Esophagus muscularis mucosa (tissue), 4 donors: ENCODE measurements at regions not wholly inside any gene's neighbourhood (a gene's known extent, or its start where the extent isn't known, plus 50 kb on each side); places are given as distances from the start of the nearest gene placed in this dataset.

Experiments
- DNase-seq: peaks from one replicate; pipeline ENCODE4 v3.0.0-alpha.2; 2017; ENCODE audit errors: extremely low spot score
- H3K27ac ChIP-seq, 4 donors: fragments of 200-600 bp; sonication (generic); replicated peaks in 1 of 4; 1 replicate in 3 of 4; 2 replicates in 1 of 4; pipeline ENCODE4 v1.5.1; 2016 to 2019; ENCODE audit warnings: mild to moderate bottlenecking in 1 of 4
- H3K27me3 ChIP-seq, 4 donors: fragments of 200-600 bp; sonication (generic); one replicate each; pipeline versions ENCODE4 v1.5.1 to v1.6.0; 2016 to 2019
- H3K36me3 ChIP-seq, 4 donors: fragments of 200-600 bp; sonication (generic); one replicate each; pipeline ENCODE4 v1.5.1; 2016 to 2019
- H3K4me1 ChIP-seq, 4 donors: fragments of 200-600 bp; sonication (generic); one replicate each; pipeline ENCODE4 v1.5.1; 2016 to 2019
- H3K4me3 ChIP-seq, 4 donors: fragments of 200-600 bp; sonication (generic); 1 replicate in 2 of 4; 2 replicates in 2 of 4; pipeline ENCODE4 v1.5.1; 2016 to 2019; ENCODE audit warnings: mild to moderate bottlenecking in 4 of 4, moderate library complexity in 1 of 4
- H3K9me3 ChIP-seq, 4 donors: fragments of 200-600 bp; sonication (generic); 1 replicate in 3 of 4; 2 replicates in 1 of 4; pipeline ENCODE4 v1.5.1; 2016 to 2019
- EP300 ChIP-seq: sonication (generic); formaldehyde crosslinking; IDR thresholded peaks from one replicate; pipeline ENCODE4 v1.6.1; 2017; ENCODE audit warnings: antibody characterized with exemption
- POLR2A ChIP-seq: fragments of 450-650 bp; IDR thresholded peaks from one replicate; pipeline ENCODE4 v1.6.1; 2017; ENCODE audit warnings: antibody characterized with exemption, moderate library complexity, mild to moderate bottlenecking, low read depth
- POLR2AphosphoS5 ChIP-seq, 2 donors: sonication (generic); formaldehyde crosslinking; IDR thresholded peaks; one replicate each; pipeline ENCODE4 v1.6.1; 2017; ENCODE audit warnings: antibody characterized with exemption in 2 of 2
- WGBS: methylation state at CpG from one replicate; pipeline ENCODE4 v1.1.5; 2018; 5-methylcytosine and 5-hydroxymethylcytosine counted together
- intact Hi-C: fragments of 100-400 bp; cut with DNase I; formaldehyde crosslinking; loops from one replicate; pipeline ENCODE4 v1.15.1; 2023
- TF ChIP-seq, protein P1 (sequence below), 3 experiments: fragments of 200-600 bp in 2 of 3; fragments of 450-650 bp in 1 of 3; sonication (generic) in 2 of 3; IDR thresholded peaks; one replicate each; pipeline ENCODE4 v1.5.1; 2017 to 2019; ENCODE audit warnings: antibody characterized with exemption in 3 of 3, mild to moderate bottlenecking in 2 of 3, moderate library complexity in 1 of 3

DNA sequence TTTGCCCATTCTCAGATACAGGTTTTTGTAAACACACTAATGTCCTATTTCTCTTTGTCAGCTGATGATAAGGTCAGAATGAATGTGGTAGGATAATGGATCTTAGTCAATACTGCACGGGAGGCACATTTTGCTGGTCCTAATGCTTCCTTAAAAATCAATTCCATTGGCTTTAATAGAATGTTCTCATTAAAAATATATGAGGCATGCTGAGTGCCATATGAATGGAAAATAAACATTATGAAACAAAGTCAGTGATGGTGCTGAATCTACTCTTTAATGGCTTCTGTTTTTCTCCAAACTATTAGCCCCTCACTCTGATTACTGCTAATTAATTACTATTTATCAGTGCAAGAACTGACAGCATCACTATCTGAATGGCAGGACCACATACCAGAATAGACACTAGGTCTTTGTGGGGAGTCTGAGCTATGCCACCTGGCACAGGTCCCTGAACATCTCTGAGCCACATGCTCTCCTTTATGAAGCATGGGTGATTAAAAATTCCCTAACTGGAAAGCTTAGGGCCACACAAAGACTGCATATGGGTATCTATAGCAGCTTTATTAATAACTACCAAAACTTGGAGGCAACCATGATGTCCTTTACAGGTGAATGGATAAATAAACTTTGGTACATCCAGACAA, 278.9 kb downstream of the MEX3B start:
- H3K27ac ChIP-seq, result no peak overlapping the region
- H3K4me1 ChIP-seq, result no peaks in the 10 kb centered on the region
- intact Hi-C loops, result no loop called here
- TF ChIP-seq POLR2AphosphoS5 (IDR thresholded peaks at IDR 0.05) (no peak), EP300 (no peak), POLR2A (no peak)
- no peaks in the 10 kb centered on the region for H3K9me3 ChIP-seq
- DNase-seq, result peak; percentile 19
- no peaks in the 10 kb centered on the region for H3K36me3 ChIP-seq
- 74% methylated on average over 1 of the region's 1 CpG for WGBS
- no peaks in the 10 kb centered on the region for H3K27me3 ChIP-seq
- no peak overlapping the region for H3K4me3 ChIP-seq

DNA sequence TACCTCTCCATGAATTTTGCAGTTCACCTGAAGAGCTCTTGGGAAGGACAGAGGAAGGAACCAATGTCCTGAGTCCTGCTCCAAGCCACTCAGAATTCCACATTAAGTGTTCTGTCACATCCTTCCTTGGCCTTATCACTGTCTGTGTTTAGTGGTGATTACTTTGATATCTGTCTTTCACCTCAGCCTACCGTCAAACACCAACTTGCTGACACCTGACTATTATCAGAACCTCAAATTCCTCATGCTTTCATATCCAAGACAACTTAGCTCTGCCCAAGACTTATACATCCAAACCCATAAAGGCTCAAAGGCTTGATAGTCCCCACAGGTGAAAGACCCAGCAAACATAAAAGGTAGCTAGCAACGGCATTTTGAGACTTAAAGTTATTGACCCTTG, 280.0 kb downstream of the MEX3B start:
- no peak overlapping the region for H3K27ac ChIP-seq
- TF ChIP-seq EP300 (no peak), POLR2AphosphoS5 (IDR thresholded peaks at IDR 0.05) (no peak), POLR2A (no peak)
- TF ChIP-seq, protein P1, sequence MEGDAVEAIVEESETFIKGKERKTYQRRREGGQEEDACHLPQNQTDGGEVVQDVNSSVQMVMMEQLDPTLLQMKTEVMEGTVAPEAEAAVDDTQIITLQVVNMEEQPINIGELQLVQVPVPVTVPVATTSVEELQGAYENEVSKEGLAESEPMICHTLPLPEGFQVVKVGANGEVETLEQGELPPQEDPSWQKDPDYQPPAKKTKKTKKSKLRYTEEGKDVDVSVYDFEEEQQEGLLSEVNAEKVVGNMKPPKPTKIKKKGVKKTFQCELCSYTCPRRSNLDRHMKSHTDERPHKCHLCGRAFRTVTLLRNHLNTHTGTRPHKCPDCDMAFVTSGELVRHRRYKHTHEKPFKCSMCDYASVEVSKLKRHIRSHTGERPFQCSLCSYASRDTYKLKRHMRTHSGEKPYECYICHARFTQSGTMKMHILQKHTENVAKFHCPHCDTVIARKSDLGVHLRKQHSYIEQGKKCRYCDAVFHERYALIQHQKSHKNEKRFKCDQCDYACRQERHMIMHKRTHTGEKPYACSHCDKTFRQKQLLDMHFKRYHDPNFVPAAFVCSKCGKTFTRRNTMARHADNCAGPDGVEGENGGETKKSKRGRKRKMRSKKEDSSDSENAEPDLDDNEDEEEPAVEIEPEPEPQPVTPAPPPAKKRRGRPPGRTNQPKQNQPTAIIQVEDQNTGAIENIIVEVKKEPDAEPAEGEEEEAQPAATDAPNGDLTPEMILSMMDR (IDR thresholded peaks at IDR 0.05), result no peak
- 94% methylated on average over 2 of the region's 2 CpGs for WGBS
- H3K27me3 ChIP-seq, result no peaks in the 10 kb centered on the region
- intact Hi-C loops, result no loop called here
- no peak overlapping the region for H3K4me3 ChIP-seq
- DNase-seq, result peak; percentile 85
- no peaks in the 10 kb centered on the region for H3K4me1 ChIP-seq
- H3K9me3 ChIP-seq, result no peaks in the 10 kb centered on the region
- H3K36me3 ChIP-seq, result no peaks in the 10 kb centered on the region

DNA sequence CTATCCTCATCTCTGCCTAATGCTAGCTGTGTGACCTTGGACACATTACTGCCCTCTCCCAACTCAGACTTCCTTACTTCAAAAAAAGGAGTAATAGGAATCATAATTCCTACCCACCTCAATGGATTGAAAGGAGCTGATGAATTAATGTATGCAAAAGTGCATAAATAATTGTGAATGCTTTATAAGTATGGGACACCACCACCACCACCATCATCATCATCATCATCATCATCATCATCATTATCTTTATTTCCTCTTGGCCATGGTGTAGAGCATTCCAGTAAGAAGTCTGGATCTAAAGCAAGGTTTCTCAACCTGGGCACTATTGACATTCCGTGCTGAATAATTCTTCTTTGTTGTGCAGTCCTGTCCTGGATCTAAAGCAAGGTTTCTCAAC, 282.5 kb downstream of the MEX3B start:
- Histone ChIP-seq H3K36me3 (no peaks in the 10 kb centered on the region), H3K27ac (no peak overlapping the region), H3K27me3 (no peaks in the 10 kb centered on the region), H3K4me3 (no peak overlapping the region), H3K4me1 (peaks cover 0 to 8% (median 0%) of the 10 kb centered on the region in 4 donors), H3K9me3 (no peaks in the 10 kb centered on the region)
- no peak for TF ChIP-seq POLR2AphosphoS5 (IDR thresholded peaks at IDR 0.05)
- TF ChIP-seq, protein P1 (IDR thresholded peaks at IDR 0.05), result no peak
- no peak for TF ChIP-seq POLR2A
- TF ChIP-seq EP300, result no peak
- intact Hi-C loops, result no loop called here
- no peak for DNase-seq
- WGBS, result 95% methylated on average over 1 of the region's 1 CpG

DNA sequence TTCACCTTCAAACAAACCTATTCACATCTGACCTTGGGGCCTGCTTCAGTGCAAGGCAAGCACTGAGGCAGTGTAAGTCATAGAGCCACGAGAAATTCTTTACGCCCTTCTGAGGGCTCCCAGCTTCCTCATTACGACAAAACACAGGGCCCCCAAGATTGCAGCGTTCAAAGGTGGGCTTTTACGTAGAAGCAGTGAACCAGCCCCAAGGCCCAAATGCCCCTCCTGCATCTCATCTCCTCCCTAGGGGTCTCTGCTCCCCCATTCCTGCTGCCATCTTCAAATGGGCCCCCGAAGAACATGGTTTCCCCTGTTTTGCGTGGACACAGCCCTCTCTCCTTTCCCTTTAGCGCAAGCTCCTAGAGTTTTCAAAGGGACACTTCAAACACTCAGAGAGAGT, 285.1 kb downstream of the MEX3B start:
- WGBS, result 99% methylated on average over 8 of the region's 8 CpGs
- TF ChIP-seq POLR2AphosphoS5 (IDR thresholded peaks at IDR 0.05), result no peak
- TF ChIP-seq, protein P1 (IDR thresholded peaks at IDR 0.05), result no peak
- no peak for TF ChIP-seq EP300
- no peak for TF ChIP-seq POLR2A

DNA sequence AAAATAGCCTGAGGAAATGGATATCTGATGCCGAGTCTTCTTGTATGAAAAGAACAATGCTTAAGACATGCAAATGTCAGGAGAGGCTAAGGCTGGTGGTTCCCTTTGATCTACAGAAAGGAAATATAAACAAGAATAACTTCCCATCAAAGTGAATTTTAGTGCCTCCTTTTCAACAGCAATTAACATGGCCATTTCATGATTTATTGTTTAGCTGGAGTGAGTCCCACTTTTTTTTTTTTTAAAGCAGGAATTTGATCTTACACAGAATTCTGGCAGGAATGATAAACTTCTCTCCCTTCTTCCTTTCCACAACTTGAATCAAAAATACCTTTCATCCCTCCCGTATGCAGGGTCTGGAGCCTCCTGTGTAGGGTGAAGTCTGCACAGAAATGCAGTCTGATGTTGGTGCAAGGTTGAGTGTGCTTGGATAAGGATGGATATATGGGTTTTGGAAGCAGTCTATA, 287.0 kb downstream of the MEX3B start:
- Histone ChIP-seq H3K9me3 (no peaks in the 10 kb centered on the region), H3K27me3 (no peaks in the 10 kb centered on the region), H3K36me3 (no peaks in the 10 kb centered on the region), H3K27ac (no peak overlapping the region), H3K4me1 (peaks cover 0 to 16% (median 9%) of the 10 kb centered on the region in 4 donors), H3K4me3 (no peak overlapping the region)
- intact Hi-C loops, result no loop called here
- TF ChIP-seq EP300, result no peak
- TF ChIP-seq POLR2AphosphoS5 (IDR thresholded peaks at IDR 0.05), result no peak
- TF ChIP-seq, protein P1 (IDR thresholded peaks at IDR 0.05), result no peak
- no peak for TF ChIP-seq POLR2A
- WGBS, result 18% methylated on average over 2 of the region's 2 CpGs
- DNase-seq, result peak; percentile 47

More for the DNA sequence above, 285.1 kb downstream of the MEX3B start:
- Histone ChIP-seq H3K27me3 (no peaks in the 10 kb centered on the region), H3K36me3 (no peaks in the 10 kb centered on the region), H3K4me3 (no peak overlapping the region), H3K4me1 (peaks cover 0 to 8% (median 0%) of the 10 kb centered on the region in 4 donors), H3K9me3 (no peaks in the 10 kb centered on the region), H3K27ac (no peak overlapping the region)
- peak; percentile 53 for DNase-seq
- intact Hi-C loops, result no loop called here
